Gastroesophageal sphincter (tissue), 3 donors: ENCODE measurements at regions not wholly inside any gene's neighbourhood (a gene's known extent, or its start where the extent isn't known, plus 50 kb on each side); places are given as distances from the start of the nearest gene placed in this dataset.

Experiments used
- POLR2A ChIP-seq, 2 donors: fragments of 450-650 bp; IDR thresholded peaks; one replicate each; pipeline ENCODE4 v1.6.1; 2017; ENCODE audit warnings: antibody characterized with exemption in 2 of 2, mild to moderate bottlenecking in 2 of 2, moderate library complexity in 1 of 2
- POLR2AphosphoS5 ChIP-seq: sonication (generic); formaldehyde crosslinking; IDR thresholded peaks from one replicate; pipeline ENCODE4 v1.6.1; 2017; ENCODE audit warnings: antibody characterized with exemption
- TF ChIP-seq, protein P1 (sequence below), 4 experiments: fragments of 200-600 bp in 2 of 4; fragments of 450-650 bp in 2 of 4; sonication (generic) in 1 of 4; IDR thresholded peaks; one replicate each; pipeline ENCODE4 v1.5.1; 2017 to 2019; ENCODE audit warnings: antibody characterized with exemption in 4 of 4, mild to moderate bottlenecking in 2 of 4, moderate library complexity in 2 of 4

DNA sequence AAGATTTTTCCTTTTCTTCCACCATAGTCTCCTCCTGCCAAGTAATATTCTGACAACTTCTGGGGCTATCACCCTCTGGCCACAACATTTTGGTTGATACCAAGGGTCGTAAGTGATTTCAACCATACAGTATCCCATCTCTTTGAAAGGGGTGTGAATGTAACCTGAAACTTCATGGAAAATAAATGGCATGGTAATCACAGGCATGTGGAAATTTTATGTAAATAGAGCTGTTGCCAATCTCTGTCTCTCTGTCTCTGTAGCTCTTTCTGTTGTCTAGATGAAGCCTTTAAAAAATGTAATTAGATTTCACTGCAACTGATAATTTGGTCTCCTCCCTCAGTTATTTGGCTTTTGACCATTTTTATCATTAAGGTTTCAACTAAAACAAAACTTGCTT, 125.6 kb upstream of the RPRM start:
- TF ChIP-seq, protein P1, sequence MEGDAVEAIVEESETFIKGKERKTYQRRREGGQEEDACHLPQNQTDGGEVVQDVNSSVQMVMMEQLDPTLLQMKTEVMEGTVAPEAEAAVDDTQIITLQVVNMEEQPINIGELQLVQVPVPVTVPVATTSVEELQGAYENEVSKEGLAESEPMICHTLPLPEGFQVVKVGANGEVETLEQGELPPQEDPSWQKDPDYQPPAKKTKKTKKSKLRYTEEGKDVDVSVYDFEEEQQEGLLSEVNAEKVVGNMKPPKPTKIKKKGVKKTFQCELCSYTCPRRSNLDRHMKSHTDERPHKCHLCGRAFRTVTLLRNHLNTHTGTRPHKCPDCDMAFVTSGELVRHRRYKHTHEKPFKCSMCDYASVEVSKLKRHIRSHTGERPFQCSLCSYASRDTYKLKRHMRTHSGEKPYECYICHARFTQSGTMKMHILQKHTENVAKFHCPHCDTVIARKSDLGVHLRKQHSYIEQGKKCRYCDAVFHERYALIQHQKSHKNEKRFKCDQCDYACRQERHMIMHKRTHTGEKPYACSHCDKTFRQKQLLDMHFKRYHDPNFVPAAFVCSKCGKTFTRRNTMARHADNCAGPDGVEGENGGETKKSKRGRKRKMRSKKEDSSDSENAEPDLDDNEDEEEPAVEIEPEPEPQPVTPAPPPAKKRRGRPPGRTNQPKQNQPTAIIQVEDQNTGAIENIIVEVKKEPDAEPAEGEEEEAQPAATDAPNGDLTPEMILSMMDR (IDR thresholded peaks at IDR 0.05), result no peak
- TF ChIP-seq POLR2A (IDR thresholded peaks at IDR 0.05) (no peak), POLR2AphosphoS5 (no peak)
